C1 segment of cervical spinal cord (tissue), 14 donors: ENCODE measurements at regions not wholly inside any gene's neighbourhood (a gene's known extent, or its start where the extent isn't known, plus 50 kb on each side); places are given as distances from the start of the nearest gene placed in this dataset.

Experiments used
- DNase-seq, 14 donors: peaks; one replicate each; lab custom pipeline; 2025; lab: John Stamatoyannopoulos, UW

- DNase-seq: no peak
These were observed 273.8 kb downstream of the PTBP2 start for GRCh38 chr1:96995351-96995750.

- no peak for DNase-seq
These were observed 274.4 kb downstream of the PTBP2 start for GRCh38 chr1:96996001-96996400.

- DNase-seq: no peak
These were observed 276.1 kb downstream of the PTBP2 start for GRCh38 chr1:96997717-96998116.

- no peak for DNase-seq
These were observed 276.9 kb downstream of the PTBP2 start for GRCh38 chr1:96998466-96998865.

- DNase-seq: no peak
These were observed 277.6 kb downstream of the PTBP2 start for GRCh38 chr1:96999191-96999590.

- no peak for DNase-seq
These were observed 282.5 kb downstream of the PTBP2 start for GRCh38 chr1:97004054-97004453.

GRCh38 chr1:97004743-97005142 lies 283.2 kb downstream of the PTBP2 start:
- DNase-seq: no peak

- peak in 9 of 14 donors; percentile 0 to 27 (median 7) for DNase-seq
These were observed 284.6 kb downstream of the PTBP2 start for GRCh38 chr1:97006044-97006661.

- no peak for DNase-seq
These were observed 286.4 kb downstream of the PTBP2 start for GRCh38 chr1:97007840-97008604.

- no peak for DNase-seq
These were observed 289.1 kb downstream of the PTBP2 start for GRCh38 chr1:97010566-97011264.

GRCh38 chr1:97013136-97013535 lies 291.6 kb downstream of the PTBP2 start:
- DNase-seq: no peak

GRCh38 chr1:97013941-97014340 lies 292.4 kb downstream of the PTBP2 start:
- no peak for DNase-seq

GRCh38 chr1:97014426-97014825 lies 292.8 kb downstream of the PTBP2 start:
- DNase-seq: no peak

- no peak for DNase-seq
These were observed 296.3 kb downstream of the PTBP2 start for GRCh38 chr1:97017895-97018294.
